Epithelial cell of proximal tubule (primary cell): ENCODE measurements at regions not wholly inside any gene's neighbourhood (a gene's known extent, or its start where the extent isn't known, plus 50 kb on each side); places are given as distances from the start of the nearest gene placed in this dataset.

Experiments
- DNase-seq: peaks from one replicate; pipeline ENCODE4 v3.0.0-alpha.2; 2011; ENCODE audit warnings: low read depth
- H3K4me3 ChIP-seq: 2 replicates; pipeline ENCODE4 v1.5.1; 2011; ENCODE audit warnings: low read depth, mild to moderate bottlenecking, low read length
- TF ChIP-seq, protein P1 (sequence below): conservative IDR thresholded peaks from 2 replicates; pipeline ENCODE4 v1.5.1; 2012; ENCODE audit warnings: low read depth, mild to moderate bottlenecking, low read length

DNA sequence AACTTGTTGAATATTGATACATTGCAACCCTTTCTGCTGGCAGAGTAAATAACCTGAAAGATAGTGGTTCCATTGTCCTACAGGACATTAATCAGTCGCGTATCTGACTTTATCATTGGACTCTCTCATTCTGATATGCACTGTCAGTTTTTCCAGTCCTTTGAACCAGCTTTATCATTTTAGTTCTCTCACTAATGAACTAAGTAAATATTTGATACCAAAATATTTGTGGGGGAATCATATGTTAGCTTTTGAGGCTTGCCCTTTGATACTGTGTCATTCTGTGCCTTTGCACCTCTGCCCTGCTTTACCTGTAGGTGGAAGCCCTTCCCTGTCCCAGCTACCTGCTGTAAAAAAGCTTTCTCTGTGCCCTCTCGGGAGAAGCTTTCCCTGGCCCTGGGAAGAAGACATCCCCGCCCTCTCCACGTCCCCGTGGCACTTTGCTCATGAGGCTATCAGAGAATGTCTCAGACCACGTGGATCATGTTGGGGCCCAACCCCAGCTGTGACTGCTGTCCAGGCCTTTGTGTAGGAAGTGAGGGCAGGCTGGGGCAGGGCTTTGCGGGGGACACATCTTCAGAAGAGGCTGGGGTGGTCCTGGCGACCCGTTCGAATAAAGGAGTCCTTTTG lies 117.8 kb upstream of the NXT1 start:
- TF ChIP-seq, protein P1, sequence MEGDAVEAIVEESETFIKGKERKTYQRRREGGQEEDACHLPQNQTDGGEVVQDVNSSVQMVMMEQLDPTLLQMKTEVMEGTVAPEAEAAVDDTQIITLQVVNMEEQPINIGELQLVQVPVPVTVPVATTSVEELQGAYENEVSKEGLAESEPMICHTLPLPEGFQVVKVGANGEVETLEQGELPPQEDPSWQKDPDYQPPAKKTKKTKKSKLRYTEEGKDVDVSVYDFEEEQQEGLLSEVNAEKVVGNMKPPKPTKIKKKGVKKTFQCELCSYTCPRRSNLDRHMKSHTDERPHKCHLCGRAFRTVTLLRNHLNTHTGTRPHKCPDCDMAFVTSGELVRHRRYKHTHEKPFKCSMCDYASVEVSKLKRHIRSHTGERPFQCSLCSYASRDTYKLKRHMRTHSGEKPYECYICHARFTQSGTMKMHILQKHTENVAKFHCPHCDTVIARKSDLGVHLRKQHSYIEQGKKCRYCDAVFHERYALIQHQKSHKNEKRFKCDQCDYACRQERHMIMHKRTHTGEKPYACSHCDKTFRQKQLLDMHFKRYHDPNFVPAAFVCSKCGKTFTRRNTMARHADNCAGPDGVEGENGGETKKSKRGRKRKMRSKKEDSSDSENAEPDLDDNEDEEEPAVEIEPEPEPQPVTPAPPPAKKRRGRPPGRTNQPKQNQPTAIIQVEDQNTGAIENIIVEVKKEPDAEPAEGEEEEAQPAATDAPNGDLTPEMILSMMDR: no peak

DNA sequence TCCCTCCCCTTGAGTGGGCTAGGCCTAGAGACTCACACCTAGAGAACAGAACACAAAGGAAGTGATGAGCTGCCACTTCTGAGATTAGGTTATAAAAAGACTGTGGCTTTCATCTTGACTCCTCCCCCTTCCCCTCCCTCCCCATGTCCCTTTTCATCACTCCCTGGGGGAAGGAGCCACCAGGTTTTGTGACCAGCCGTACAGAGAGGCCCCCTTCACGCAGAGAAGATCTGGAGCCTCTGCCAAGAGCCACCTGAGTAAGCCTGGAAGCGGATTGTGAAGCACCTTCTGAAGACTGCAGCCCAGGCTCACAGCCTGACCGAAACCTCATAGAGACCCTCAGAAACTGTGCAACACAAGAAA lies 118.4 kb upstream of the NXT1 start:
- no peak for DNase-seq
- TF ChIP-seq, protein P1: no peak
- H3K4me3 ChIP-seq: no peak overlapping the region

More for the DNA sequence above, 117.8 kb upstream of the NXT1 start:
- no peak overlapping the region for H3K4me3 ChIP-seq
- no peak for DNase-seq

DNA sequence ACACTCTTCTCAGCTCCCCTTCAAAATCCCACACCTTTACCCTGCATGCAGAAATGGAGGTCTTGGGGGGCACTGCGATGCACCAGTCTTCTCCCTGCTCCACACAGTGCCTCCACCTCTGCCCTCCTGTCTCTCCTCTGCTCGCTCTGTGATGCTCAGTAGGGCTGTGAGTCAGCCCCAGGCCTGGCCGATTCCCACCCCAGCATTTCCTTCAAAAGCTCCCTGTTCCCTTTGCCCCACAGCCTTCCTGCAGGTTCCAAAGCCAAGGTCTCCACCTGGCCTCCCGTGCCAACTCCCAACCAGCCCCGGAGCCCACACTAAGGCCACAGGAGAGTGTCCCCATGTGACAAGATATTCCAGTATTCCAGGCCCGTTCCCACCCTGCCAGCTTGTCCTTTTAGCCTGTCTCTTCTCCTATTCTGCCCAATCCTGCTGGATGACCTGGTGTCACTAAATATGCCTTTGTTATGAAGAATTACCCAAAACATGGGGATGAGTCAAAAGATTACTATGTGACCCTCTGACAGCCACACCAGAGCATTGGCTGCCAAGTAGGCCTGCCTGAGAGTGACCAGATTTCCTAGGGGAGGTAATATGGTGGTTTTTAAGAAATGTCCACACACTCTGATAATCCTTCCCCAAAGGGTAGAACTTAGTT lies 118.9 kb upstream of the NXT1 start:
- H3K4me3 ChIP-seq: no peak overlapping the region
- TF ChIP-seq, protein P1: no peak
- no peak for DNase-seq

DNA sequence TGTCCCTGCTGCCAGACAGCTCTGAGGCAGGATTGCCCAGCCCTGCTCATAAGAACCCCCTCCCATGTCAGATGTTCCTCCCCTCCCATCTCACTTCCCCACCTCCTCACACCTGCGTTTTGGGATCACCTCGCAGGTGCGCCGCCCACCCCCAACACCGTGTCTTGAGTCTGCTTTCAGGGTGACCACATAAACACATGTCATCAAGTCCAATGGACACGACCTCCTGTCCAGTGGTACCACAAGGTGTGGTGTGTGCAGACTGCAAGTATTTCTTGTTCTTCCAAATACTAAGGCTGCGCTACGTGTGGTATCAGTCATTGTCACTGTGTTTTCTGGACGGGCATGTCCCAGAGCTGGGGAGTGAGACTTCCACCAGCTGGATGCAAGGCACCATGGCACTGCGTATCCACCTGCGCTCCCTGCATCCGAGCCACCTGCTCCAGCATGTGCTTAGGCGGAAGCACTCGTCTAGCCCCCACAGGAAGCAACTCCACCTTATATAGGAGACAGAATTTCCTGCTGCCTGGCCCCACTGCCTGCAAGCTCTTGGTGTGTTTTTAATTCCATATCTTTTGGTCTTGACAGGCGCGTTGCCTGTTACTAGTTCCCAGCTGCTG lies 119.7 kb upstream of the NXT1 start:
- TF ChIP-seq, protein P1: no peak
- no peak overlapping the region for H3K4me3 ChIP-seq
- no peak for DNase-seq

DNA sequence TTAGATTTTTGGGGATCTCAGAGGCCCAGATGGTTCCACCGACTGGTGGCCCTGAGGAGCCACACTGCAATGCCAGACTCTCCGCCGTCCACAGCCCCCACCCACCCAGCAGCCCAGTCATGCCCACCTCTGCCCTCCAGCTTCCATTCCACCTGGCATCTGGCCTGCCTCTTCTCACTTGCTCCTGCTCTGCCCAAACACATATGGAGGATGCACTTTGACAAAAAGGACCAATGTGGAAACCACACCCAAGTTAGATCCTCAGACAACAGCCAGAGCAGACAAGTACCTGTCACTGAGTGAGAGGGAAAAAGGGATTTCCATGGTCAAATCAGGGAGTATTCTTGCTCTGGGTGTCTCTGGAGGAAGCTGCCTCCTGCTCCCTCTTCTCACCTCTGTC lies 120.6 kb upstream of the NXT1 start:
- TF ChIP-seq, protein P1: no peak
- DNase-seq: no peak
- H3K4me3 ChIP-seq: no peak overlapping the region

DNA sequence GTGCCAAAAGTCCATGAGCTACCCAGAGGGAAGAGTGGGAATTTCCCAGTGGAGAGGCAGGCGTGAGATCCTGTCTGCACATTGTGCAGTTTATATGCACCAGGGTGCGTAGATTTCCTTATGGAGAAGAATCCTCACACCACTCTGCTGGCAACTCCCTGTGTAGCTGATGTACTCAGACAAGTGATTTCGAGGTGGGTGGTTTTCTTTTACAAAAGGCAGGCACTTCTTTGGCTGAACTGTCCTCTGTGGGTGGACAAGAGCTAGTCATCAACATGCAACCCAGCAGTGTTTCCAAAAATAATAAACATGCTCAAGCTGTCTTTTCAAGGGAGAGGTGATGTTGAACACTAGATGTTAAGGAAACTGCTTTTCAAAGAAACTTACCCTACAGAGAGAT lies 121.7 kb upstream of the NXT1 start:
- no peak for DNase-seq
- H3K4me3 ChIP-seq: no peak overlapping the region
- TF ChIP-seq, protein P1: no peak
